Inflammatory macrophage treated with lipopolysaccharide for 4 hours (primary cell): ENCODE measurements at regions not wholly inside any gene's neighbourhood (a gene's known extent, or its start where the extent isn't known, plus 50 kb on each side); places are given as distances from the start of the nearest gene placed in this dataset.

Experiments
- DNase-seq: peaks from one replicate; pipeline ENCODE4 v3.0.0-alpha.2; 2020

- DNase-seq: no peak
Measured at GRCh38 chr7:46026741-46027140, 105.7 kb upstream of the IGFBP3 start.

GRCh38 chr7:46024263-46024916 is 103.3 kb upstream of the IGFBP3 start:
- DNase-seq: no peak

GRCh38 chr7:46022397-46022796 is 101.3 kb upstream of the IGFBP3 start:
- no peak for DNase-seq

GRCh38 chr7:46015107-46015868 is 94.2 kb upstream of the IGFBP3 start:
- DNase-seq: no peak

GRCh38 chr7:46011501-46011900 is 90.4 kb upstream of the IGFBP3 start:
- DNase-seq: no peak

- DNase-seq: no peak
Measured at GRCh38 chr7:46011059-46011458, 90.0 kb upstream of the IGFBP3 start.

- no peak for DNase-seq
Measured at GRCh38 chr7:46009211-46009610, 88.1 kb upstream of the IGFBP3 start.

- DNase-seq: no peak
Measured at GRCh38 chr7:46007990-46008643, 87.0 kb upstream of the IGFBP3 start.

GRCh38 chr7:46007194-46007593 is 86.1 kb upstream of the IGFBP3 start:
- no peak for DNase-seq

- no peak for DNase-seq
Measured at GRCh38 chr7:46006723-46007122, 85.7 kb upstream of the IGFBP3 start.

- no peak for DNase-seq
Measured at GRCh38 chr7:46006212-46006611, 85.1 kb upstream of the IGFBP3 start.

- no peak for DNase-seq
Measured at GRCh38 chr7:46004965-46005364, 83.9 kb upstream of the IGFBP3 start.

GRCh38 chr7:46003896-46004875 is 83.1 kb upstream of the IGFBP3 start:
- no peak for DNase-seq

- no peak for DNase-seq
Measured at GRCh38 chr7:46003161-46003560, 82.1 kb upstream of the IGFBP3 start.

GRCh38 chr7:46000513-46000912 is 79.4 kb upstream of the IGFBP3 start:
- DNase-seq: no peak

- no peak for DNase-seq
Measured at GRCh38 chr7:45999541-45999940, 78.5 kb upstream of the IGFBP3 start.

- DNase-seq: no peak
Measured at GRCh38 chr7:45998506-45998905, 77.4 kb upstream of the IGFBP3 start.

GRCh38 chr7:45993621-45994020 is 72.5 kb upstream of the IGFBP3 start:
- no peak for DNase-seq

GRCh38 chr7:45992826-45993225 is 71.8 kb upstream of the IGFBP3 start:
- no peak for DNase-seq

GRCh38 chr7:45990276-45990675 is 69.2 kb upstream of the IGFBP3 start:
- DNase-seq: no peak

GRCh38 chr7:45988405-45989057 is 67.5 kb upstream of the IGFBP3 start:
- no peak for DNase-seq
